ENCODE measurements at regions not wholly inside any gene's neighbourhood (a gene's known extent, or its start where the extent isn't known, plus 50 kb on each side); places are given as distances from the start of the nearest gene placed in this dataset.
"Not testable (repeated sequence)": the region's sequence is repeated elsewhere in the genome, so short reads cannot be mapped to it uniquely, and the experiment has no call there.

DNA sequence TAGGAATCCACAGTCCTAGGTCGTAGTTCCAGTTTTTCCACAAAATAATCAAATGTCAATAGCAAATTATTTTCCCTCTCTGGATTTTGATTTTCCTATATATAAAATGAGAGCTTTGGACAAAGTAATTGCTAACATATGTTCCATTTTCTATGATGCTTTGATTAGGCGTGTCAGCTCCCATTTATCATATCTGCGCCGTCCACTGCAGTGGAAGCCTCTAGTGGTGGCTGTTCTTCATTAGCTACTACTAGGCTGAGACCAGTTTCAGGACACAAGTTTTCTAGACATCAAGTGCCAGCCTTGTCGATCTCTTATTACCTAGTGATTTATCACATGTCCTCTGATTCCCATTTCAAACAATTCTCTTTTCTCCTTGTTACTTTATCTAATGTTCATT lies 271.5 kb downstream of the TUSC7 start:
- in situ Hi-C loops (cut with MboI; ENCODE audit: low sequenced_read_pairs), result no loop called here

DNA sequence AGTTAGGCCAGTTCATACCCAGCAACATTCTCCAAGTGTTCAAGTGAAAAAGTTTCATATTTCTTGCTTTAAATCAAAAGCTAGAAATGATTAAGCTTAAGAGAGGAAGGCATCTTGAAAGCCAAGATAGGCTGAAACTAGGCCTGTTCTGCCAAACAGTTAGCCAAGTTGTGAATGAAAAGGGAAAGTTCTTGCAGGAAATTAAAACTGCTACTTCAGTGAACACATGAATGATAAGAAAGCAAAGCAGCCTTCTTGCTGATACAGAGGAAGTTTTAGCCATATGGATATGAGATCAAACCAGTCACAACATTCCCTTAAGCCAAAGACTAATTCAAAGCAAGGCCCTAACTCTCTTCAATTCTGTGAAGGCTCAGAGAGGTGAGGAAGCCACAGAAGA lies 274.7 kb downstream of the TUSC7 start:
- in situ Hi-C loops (cut with MboI; ENCODE audit: low sequenced_read_pairs), result no loop called here

DNA sequence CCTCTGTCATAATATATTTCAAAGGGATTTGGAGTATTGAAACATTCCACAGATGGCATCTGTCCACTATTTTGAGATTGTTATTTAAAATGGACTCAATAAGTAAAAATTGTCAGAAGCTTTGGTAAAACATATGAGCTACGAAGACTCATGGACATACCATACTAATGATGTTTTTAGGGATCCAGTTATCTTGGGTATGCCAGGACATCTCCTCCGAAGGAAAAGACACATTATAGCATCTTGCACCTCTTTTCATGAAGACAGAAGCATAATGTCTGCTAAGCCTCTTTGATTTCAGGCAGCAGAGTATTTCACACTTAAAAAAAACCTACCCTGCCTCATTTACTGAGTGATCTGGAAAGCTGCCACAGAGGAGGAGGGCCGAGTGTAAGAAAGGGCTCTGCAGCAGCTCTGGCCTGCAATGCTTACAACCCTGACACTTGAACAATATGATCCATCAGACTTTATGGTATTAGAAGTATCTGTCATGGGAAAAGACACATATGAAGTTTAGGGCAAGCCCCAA lies 284.8 kb downstream of the TUSC7 start:
- in situ Hi-C loops (cut with MboI; ENCODE audit: low sequenced_read_pairs), result no loop called here

DNA sequence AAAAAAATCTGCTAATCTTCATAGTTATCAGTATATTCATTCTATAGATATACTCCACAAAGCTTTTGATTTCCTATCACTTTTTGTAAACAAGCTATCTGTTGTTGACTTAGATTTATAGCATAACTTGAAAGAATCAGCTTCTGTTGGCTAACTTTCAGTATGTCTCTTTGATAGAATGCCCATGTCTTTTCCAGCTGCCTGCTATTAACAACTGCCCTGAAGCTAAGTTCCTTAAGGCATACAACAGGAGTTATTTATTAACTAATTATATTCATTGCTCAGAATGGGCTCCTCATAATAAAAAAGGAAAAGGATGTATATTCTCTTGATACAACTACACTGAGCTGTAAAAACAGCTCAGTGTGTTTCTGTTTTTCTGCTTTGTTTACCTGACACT lies 293.9 kb downstream of the TUSC7 start:
- in situ Hi-C loops (cut with MboI; ENCODE audit: low sequenced_read_pairs), result no loop called here

DNA sequence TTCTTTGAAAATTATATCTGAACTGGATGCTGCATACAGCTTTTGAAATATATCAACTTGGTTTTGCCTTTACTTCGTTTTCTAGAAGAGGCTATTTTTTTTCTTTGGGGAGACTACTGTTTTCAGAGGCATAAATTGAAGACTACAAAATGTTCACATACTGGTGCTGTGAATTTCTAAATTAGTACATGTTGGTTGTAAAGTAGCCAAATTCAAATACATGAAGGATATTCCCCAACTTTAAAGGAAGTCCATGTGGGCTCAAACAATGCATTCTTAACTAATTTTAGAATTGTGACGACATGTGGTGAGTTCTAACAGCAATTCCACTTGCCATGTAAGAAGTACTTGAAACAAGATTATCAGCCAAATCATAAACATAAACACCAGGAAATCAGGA lies 295.7 kb downstream of the TUSC7 start:
- in situ Hi-C loops (cut with MboI; ENCODE audit: low sequenced_read_pairs), result no loop called here

DNA sequence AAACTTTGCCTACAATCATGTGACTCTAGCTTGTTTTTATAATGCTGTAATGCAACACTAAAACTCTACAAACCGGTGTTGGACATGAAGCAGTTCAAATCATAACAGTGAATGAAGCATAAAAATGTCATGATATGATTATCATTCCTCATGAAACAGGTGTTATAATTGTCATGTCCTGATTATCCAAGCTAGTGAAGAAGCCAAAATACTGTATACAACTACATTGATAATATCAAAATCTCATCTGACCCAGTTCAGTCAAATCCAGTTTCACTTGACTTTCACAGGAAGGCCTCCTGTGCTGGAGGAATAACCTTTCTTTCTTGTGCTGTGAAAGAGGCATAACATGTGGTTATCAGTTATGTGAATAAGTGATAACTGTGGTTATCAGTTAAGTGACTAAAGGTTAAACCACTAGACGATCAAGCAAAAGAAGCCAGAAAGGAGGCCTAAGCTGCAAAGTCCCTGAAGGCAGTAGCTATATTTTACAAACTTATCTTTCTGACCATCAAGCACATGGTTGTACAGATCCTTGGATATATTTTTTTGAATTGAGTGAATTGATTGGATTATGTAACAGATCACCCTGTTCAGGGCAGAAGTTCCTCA lies 296.4 kb downstream of the TUSC7 start:
- in situ Hi-C loops (cut with MboI; ENCODE audit: low sequenced_read_pairs), result no loop called here

DNA sequence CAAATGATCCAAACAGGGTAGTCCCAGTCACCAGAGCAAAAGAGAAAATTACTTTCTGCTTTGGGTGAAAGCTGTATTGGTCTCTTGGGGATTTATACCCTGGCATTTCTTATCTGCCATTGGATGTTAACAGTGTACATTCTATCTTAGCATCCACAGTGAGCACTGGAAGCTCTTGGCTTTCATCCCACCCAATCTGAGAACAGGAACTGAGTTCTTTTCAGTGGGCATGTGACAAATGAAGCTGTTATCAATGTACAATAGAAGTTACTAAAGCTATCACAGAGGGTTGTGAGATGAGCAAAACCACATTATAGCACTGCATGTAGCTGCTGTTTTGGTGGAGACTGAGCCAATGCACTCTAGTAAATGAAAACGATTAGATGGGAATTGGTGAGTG lies 300.7 kb downstream of the TUSC7 start:
- in situ Hi-C loops (cut with MboI; ENCODE audit: low sequenced_read_pairs), result no loop called here

DNA sequence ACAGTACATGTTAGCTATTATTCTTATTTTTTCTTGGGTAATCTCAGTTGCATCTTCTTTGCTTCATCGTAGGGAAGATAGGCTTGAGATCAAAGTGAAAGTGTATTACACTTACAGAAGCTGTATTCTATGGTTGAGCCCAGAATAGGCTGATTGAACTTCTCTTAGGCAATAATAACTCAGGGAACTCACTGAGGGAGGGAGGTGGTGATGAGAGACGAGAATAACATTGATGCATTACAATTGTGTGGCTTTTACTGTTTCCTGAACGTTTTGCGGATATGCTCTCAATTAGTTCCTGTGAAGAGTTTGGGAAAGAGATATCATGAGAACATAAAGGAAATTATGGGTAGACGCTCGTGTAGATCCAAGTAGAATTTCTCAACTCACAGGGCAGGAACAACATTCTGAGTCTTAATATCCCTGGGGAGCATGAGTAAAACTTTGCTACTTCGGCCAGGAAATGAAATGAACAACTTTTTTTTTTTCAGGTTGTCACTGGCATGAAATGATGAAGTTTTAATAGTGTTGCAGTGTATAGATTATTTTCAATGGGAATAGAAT lies 302.2 kb downstream of the TUSC7 start:
- in situ Hi-C loops (cut with MboI; ENCODE audit: low sequenced_read_pairs), result no loop called here

DNA sequence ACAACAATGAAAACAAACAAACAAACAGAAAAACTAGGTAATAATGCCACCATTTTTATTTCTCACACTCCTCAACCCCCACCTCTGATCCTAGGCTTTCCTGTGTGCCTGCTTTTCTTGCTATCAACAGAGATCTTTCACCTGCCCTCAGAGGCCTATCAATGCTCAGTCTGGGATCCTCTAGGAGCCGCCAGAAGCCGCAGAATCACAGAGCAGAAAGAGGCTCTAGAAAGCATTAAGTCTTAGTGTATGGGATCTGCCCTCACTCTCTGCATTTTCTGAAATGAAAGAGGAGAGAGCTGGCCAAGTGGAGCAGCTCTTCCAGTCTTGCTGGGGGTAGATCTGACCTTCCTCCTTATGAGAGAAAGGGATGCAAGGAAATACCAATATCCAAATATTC lies 306.8 kb downstream of the TUSC7 start:
- in situ Hi-C loops (cut with MboI; ENCODE audit: low sequenced_read_pairs), result no loop called here

DNA sequence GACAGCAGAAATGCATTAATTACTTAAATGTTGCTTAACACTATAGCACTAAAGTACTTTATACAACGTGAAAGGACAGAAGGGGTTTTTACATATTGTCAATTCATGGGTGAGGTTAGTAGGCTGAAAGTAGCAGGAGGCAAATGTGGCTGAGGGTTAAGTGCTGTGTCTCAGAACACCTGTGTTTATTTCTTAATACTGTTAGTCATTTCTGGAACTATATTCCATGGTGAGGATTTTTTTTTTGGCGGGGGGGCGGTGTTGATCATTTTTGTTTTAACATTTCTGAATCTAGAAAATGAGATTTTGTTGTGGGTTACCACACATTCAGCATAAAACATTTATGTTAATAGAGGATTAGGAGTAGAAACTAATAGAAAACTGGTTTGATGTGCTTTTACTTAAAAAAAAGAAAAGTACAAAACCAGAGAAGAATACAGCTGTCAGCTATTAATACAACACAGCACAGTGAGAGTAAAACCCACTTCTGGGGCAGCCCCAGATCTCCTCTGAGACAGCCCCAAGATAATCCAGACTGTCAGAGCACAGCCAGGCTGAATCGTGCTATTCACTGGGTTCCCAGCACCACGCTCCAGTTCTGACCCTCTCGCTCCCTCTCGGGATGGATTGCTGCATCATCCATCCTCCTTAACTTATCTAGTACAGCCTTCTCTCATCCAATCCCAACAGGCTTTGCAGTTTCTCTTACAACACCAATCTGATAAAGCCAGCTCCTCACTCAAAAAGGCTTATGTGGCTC lies 307.7 kb downstream of the TUSC7 start:
- in situ Hi-C loops (cut with MboI; ENCODE audit: low sequenced_read_pairs), result no loop called here

DNA sequence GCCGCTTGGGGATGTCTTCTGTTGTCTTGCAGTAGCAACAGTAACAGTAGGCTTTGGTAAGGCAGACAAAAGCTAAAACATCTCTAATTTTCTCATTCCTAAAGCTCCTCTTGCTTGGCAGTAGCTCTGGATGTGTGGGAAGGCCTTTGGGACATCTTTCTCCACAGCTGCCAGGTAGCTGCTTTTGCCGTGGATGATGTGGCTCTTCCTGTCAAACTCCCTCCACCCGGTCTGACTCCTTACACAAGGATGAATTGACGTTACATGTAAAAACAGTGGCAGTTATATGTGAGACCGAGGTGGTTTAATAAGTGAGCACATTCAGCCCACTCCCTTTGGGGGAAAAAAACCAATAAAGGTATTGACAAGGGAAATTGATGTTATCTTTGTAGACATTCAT lies 309.1 kb downstream of the TUSC7 start:
- in situ Hi-C loops (cut with MboI; ENCODE audit: low sequenced_read_pairs), result no loop called here

DNA sequence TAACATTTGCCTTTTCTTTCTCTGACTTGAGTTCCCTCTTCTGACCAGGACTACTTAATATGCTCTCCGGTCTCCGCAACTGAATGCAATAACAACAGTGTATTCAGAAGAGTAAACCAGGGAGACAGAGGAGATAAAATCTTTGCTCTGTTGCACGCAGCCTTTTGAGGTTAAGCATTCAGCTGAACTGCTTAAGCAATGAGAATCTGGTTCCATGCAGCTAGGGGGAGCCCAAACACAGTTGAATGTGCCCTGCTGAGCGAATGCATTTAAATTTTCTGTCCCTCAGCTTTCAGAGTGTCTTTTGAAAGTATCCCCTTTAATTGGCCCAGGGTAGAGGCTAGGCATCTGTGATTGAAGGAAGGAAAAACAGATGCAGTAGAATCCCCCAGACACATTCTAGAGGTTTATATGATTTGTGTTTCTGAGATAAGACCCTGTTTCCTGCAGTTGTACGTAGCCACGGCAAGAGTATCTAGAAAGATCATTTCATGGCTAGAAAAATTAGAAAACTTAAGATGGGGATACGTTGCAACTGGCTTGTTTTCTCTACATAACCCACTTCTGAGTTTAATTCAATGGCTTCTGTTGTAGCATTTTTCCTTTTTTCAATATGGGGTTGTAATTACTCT lies 309.6 kb downstream of the TUSC7 start:
- in situ Hi-C loops (cut with MboI; ENCODE audit: low sequenced_read_pairs), result no loop called here

DNA sequence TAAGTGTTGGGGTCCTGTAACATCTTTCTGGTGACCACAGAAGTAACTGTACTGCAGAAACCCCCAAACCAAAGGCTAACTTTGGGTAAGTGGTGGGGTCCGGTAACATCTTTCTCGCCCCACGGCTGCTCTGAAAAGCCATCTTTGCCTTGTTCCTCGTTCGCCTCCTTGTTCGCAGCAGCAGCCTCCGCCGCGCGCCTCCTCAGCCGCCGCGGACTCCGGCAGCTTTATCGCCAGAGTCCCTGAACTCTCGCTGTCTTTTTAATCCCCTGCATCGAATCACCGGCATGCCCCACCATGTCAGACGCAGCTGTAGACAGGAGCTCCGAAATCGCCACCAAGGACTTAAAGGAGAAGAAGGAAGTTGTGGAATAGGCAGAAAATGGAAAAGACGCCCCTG lies 316.8 kb downstream of the TUSC7 start:
- in situ Hi-C loops (cut with MboI; ENCODE audit: low sequenced_read_pairs), result no loop called here

DNA sequence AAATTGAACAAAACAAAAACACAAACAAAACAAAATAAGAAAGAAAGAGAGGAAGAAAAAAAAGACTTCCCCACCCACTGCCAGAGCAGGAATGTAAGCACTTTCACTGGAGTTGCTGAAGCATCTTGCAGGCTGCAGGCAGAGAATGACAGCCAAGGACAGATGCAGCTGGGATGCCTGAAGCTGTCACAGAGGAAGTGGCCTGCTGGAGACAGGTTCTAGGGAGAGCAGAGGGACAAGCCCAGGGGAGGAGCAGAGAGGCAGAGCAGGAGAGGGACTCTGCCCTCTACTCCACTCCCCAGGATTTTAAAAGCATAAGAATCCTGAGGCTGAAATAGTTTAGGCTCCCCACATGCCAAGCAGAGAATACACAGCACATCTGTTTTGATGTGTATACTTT lies 326.2 kb downstream of the TUSC7 start:
- in situ Hi-C loops (cut with MboI; ENCODE audit: low sequenced_read_pairs), result no loop called here

DNA sequence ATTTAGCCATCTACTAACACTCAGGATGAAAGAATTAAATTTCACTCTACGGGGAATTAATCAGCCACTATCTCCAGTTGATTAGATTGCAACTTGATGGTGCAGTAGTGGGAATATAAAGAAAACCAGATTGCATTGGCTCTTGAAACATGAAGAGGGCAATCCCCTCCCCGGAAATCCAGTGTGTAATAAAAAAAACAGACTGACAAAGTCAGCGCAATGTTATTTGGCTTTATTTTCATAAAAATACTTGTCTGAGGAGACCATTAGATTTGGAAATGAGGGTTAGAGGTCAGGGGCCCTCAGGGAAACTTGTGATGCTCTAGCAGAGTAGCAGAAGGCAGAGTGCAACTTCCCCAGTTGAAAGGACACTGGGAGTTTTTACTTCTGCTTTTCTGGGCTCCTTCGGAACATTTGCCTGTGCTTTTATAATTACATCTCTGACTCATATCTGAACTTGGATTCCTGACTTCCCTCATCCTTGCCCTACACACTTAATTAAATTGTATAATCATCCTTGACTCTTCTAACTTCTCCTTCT lies 326.8 kb downstream of the TUSC7 start:
- in situ Hi-C loops (cut with MboI; ENCODE audit: low sequenced_read_pairs), result no loop called here

DNA sequence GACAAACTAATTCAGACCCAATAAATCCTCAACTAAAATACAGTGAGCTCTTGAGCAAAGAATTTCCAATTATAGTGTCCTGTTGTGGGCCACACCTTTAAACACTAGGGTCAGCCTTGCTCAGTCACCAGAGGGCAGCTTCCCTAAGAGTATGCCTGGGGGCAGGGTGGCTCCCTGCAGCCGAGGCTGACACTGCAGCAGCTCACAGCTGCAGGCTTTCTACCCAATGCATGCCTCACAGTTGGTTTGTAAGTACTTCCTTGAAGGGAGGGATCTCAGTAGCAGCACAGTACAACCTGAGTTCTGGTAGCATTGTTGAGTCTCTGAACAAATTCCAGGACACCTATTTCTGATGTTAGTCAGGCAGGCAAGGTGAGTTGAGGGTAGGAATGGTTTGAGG lies 335.6 kb downstream of the TUSC7 start:
- in situ Hi-C loops (cut with MboI; ENCODE audit: low sequenced_read_pairs), result no loop called here

DNA sequence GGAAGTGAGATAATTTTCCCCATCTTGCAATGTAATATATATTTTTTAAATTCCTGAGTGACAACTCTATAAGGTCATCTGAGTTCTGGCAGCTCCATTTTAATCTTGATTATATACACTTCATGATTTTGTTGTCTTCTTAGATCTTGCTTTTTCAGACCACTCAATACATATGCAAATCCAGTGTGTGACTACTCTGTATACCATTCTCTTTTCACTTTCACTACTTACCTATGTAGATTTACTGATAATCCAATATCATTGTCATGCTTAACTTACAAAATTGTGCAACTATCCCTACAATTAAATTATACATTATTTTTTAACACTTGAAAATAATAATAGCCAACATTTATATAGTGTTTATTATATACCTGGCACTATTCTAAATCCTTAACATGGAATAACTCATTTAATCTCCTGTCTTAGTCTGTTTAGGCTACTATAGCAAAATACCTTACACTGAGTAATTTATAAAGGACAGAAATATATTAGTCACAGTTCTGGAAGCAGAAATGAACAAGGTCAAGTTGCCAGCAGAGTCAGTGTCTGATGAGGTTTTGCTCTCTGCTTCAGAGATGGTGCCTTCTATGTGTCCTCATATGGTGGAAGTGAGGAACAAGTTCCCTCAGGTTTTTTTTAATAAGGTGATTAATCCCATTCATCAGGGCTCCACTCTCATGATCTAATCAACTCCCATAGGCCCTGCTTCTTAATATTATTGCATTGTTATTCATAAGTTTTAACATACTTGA lies 338.5 kb downstream of the TUSC7 start:
- in situ Hi-C loops (cut with MboI; ENCODE audit: low sequenced_read_pairs), result no loop called here

DNA sequence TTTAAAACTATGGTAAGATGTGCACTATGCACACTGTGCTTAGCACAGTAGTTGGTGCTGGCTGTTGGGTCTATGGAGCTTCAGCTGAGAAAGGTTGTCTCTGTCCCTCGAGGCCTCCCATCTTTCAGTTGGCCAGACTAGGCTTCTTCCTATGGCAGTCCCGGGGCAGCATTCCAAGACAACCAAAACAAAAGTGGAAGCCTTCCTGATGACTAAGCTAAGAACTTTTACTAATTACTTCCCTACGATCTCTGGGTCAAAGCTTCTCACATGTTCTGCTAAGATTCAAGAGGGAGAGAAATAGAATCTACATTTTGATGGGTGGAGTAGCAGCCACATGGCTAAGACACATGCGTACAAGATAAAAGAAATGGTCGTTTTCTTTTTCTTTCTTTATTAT lies 342.8 kb downstream of the TUSC7 start:
- in situ Hi-C loops (cut with MboI; ENCODE audit: low sequenced_read_pairs), result no loop called here

DNA sequence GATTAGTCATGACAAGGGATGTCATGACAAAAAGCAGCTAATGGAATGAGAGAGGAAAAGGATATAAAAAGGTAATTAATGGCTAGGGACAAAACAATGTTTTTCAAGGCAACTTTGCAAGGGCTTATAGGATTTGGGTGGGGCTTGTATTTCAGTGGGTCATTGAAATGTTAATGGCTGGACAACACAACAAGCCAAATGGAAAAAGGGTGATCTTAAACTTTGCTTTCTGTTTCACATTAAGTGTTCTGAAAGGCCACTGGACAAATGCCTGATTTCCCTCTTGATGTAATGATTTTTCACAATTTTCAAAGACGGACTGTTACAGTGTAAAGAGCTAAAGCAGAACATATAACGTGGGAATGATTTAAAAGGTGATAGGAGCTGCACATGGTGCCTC lies 345.0 kb downstream of the TUSC7 start:
- in situ Hi-C loops (cut with MboI; ENCODE audit: low sequenced_read_pairs), result no loop called here

DNA sequence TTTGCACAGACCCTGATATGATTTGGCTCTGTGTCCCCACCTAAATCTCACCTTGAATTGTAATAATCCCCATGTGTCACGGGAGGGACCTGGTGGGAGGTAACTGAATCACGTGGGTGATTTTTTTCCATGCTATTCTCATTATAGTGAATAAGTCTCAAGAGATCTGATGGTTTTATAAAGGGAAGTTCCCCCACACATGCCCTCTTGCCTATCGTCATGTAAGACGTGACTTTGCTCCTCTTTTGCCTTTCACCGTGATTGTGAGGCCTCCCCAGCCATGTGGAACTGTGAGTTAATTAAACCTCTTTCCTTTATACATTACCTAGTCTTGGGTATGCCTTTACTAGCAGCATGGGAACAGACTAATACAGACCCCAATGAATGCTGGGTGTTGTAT lies 347.4 kb downstream of the TUSC7 start:
- in situ Hi-C loops (cut with MboI; ENCODE audit: low sequenced_read_pairs), result not testable (repeated sequence)
